ENCODE measurements at regions not wholly inside any gene's neighbourhood (a gene's known extent, or its start where the extent isn't known, plus 50 kb on each side); places are given as distances from the start of the nearest gene placed in this dataset.

- Histone ChIP-seq H4K91ac (ENCODE audit: insufficient read depth, low read depth, low read length) (no peak overlapping the region), H2BK15ac (ENCODE audit: low read depth, low read length) (no peak overlapping the region), H4K8ac (ENCODE audit: low read depth in 2 of 2, low read length in 2 of 2) (no peak overlapping the region), H3K4me3 (ENCODE audit: insufficient read depth, low read depth, low read length) (no peak overlapping the region), H2AK9ac (replicated peaks; ENCODE audit: low read depth, low read length, poor library complexity) (no peak overlapping the region), H4K5ac (ENCODE audit: low read depth, low read length) (no peak overlapping the region), H3K9me3 (ENCODE audit: control insufficient read depth, insufficient read depth, low read length) (no peaks in the 10 kb centered on the region), H3K79me1 (ENCODE audit: low read depth in 1 of 2, low read length in 2 of 2) (no peaks in the 10 kb centered on the region), H2BK20ac (ENCODE audit: low read depth, low read length) (no peak overlapping the region), H3K27me3 (ENCODE audit: control insufficient read depth, insufficient read depth, low read length) (no peaks in the 10 kb centered on the region), H3K36me3 (ENCODE audit: control insufficient read depth, insufficient read depth, low read length) (no peaks in the 10 kb centered on the region), H3K18ac (ENCODE audit: low read depth, low read length) (no peak overlapping the region), H3K4me1 (ENCODE audit: control insufficient read depth, insufficient read depth, low read length) (no peaks in the 10 kb centered on the region), H3K4me2 (ENCODE audit: low read depth, low read length) (no peak overlapping the region), H2BK120ac (ENCODE audit: low read depth, low read length) (no peak overlapping the region), H3K4ac (ENCODE audit: low read depth, low read length) (no peak overlapping the region), H3K9ac (ENCODE audit: low read depth, low read length) (no peak overlapping the region), H2AFZ (replicated peaks; ENCODE audit: low read length, poor library complexity) (no peak overlapping the region), H3K14ac (replicated peaks; ENCODE audit: low read depth, low read length) (no peak overlapping the region), H4K20me1 (ENCODE audit: insufficient read depth, low read length) (no peaks in the 10 kb centered on the region), H3K9me1 (ENCODE audit: insufficient read depth, low read length) (no peaks in the 10 kb centered on the region), H3K56ac (ENCODE audit: extremely low read depth, insufficient read depth, low read length) (no peak overlapping the region), H2BK5ac (ENCODE audit: low read depth, low read length, poor library complexity, severe bottlenecking) (no peak overlapping the region), H2AK5ac (ENCODE audit: low read depth, low read length) (no peak overlapping the region), H3K27ac (ENCODE audit: insufficient read depth, low read length) (no peak overlapping the region), H3K23ac (ENCODE audit: low read depth, low read length) (no peak overlapping the region)
- in situ Hi-C loops (cut with MboI; ENCODE audit: low sequenced_read_pairs) (no loop called here), dilution Hi-C loops (cut with HindIII; ENCODE audit: low sequenced_read_pairs, unreplicated experiment) (no loop called here), intact Hi-C loops (cut with micrococcal nuclease) (no loop called here)
- BruUV-seq (replicated peaks) = no TSS peak
- ChIA-PET CTCF (no interaction called here), POLR2A (ENCODE audit: unreplicated experiment) (no interaction called here)
- ATAC-seq (ENCODE audit: low read depth) (no peak), DNase-seq (no peak)
- TF ChIP-seq MAFK (IDR thresholded peaks at IDR 0.05; ENCODE audit: low read depth, low read length) (peak; percentile 61), MAZ (IDR thresholded peaks at IDR 0.05; ENCODE audit: borderline replicate concordance, low read depth, low read length) (no peak)
- WGBS, 2 experiments (ENCODE audit: extremely low coverage in 2 of 2, insufficient read length in 1 of 2) = no CpG with 5 or more reads among the region's 3 CpGs
These were observed 1667.8 kb downstream of the PCDH9 start for GRCh38 chr13:65562305-65562704.
